HFF-Myc (cell line): ENCODE measurements at regions not wholly inside any gene's neighbourhood (a gene's known extent, or its start where the extent isn't known, plus 50 kb on each side); places are given as distances from the start of the nearest gene placed in this dataset.

ENCODE experiments used
- DNase-seq: peaks from one replicate; pipeline ENCODE4 v3.0.0-alpha.2; 2011; ENCODE audit warnings: low read depth; ENCODE audit errors: extremely low read depth
- H3K4me3 ChIP-seq: replicated peaks from 2 replicates; pipeline ENCODE4 v1.5.1; 2011; ENCODE audit warnings: low read depth, mild to moderate bottlenecking, control low read depth, low read length
- CTCF ChIP-seq: IDR thresholded peaks from 2 replicates; pipeline ENCODE4 v1.5.1; 2012; ENCODE audit warnings: mild to moderate bottlenecking, low read depth, low read length, control low read depth; ENCODE audit errors: missing control alignments

DNA sequence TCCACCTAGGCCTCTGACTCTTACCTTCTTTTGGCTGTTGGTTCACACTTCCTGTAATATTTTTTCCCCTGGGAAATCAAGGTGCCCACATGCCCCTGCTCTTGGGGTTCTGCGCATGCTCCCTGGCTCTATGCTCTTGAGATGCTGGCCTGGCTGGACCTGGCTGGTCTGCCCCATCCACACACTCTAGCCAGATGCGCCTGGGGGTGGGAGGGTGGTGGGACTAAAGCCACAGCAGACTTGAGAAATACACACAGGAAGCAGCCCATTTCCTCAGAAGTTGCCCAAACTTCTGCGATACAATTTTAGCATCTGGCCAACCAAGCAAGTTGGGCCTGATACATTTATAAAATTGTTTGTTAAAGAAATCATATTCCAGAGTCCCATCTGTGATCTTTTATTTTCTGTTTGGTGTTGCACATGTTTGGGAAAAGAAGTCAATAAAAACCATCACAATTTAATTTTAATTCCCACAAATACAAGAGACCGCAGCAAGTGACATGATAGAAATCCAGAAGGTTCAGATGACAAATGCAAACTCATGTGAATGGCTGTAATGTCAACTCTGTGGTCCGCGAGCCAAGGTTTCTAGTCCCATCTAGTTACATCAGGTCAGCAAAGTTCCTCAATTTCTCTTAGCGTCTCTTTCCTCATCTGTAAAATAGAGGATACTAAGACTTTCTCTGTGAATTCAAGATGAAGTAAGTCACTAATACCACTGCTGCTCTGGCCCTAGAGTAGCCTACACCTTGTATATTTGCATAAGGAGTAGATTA, 55.9 kb upstream of the MEF2A start:
- DNase-seq, result no peak
- H3K4me3 ChIP-seq, result no peak overlapping the region
- TF ChIP-seq CTCF, result no peak

DNA sequence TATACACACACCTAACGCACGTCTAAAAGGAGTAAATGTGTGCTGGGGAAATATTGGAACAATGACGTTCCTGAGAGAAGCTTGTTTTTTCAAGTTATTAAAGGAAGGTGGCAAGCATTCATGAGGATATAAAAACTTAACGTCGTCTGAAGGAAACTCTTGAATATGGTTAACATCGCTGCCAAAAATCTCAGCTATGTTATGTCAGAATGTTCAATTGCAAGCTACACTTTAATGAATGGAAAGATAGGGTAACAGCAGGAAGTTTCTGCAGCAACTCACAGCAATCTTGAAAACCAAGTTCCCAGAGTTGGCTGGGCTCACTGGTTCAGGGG, 54.3 kb upstream of the MEF2A start:
- DNase-seq, result no peak
- TF ChIP-seq CTCF, result no peak
- H3K4me3 ChIP-seq, result no peak overlapping the region

GRCh38 chr15:99511866-99512661, 53.7 kb upstream of the MEF2A start:
- no peak for TF ChIP-seq CTCF
- H3K4me3 ChIP-seq, result no peak overlapping the region
- DNase-seq, result no peak

DNA sequence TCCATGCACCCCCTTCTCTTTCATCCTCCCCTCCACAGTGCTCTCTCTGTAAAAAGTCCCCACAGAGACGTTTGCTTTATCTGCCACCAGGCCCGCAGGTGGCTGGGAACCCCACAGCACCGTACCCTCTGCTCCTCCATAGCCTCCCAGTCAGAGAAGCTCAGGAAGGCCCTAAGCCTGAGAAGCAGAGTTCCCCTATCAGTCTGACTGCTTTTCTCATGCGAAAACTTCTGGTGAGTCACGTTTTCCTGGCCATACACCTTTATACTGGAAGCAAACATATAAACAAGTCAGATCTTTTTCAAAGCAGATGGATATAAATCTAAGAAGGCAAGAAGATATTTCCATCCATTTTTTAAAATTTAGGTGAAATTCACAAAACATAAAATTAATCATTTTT, 51.5 kb upstream of the MEF2A start:
- no peak for DNase-seq
- H3K4me3 ChIP-seq, result no peak overlapping the region
- TF ChIP-seq CTCF, result no peak
